Panc1 (cell line): ENCODE measurements at regions not wholly inside any gene's neighbourhood (a gene's known extent, or its start where the extent isn't known, plus 50 kb on each side); places are given as distances from the start of the nearest gene placed in this dataset.

Experiments
- ATAC-seq: fragments of 200-7000 bp; cut with Tn5 transposase; 2 replicates; pipeline ENCODE4 v1.9.1; 2020; ENCODE audit warnings: mild to moderate bottlenecking, moderate library complexity
- BruUV-seq: library from RNA; stranded (reverse); fragments of 400-500 nt; replicated peaks from 2 replicates; lab custom pipeline; 2021; lab: Mats Ljungman, UMichigan
- CTCF ChIA-PET: fragments of 300-600 bp; sonication (Branson Sonifier 250); formaldehyde crosslinking; loops from one replicate; lab custom pipeline; 2022; ENCODE audit warnings: antibody characterized with exemption; lab: Charles Lee
- POLR2A ChIA-PET: fragments of 300-600 bp; sonication (Branson Sonifier 250); formaldehyde crosslinking; loops from one replicate; lab custom pipeline; 2022; ENCODE audit warnings: antibody characterized with exemption; lab: Charles Lee
- DNase-seq: peaks from one replicate; pipeline ENCODE4 v3.0.0-alpha.2; 2010; ENCODE audit warnings: low read depth, low spot score
- H3K27ac ChIP-seq: 2 replicates; pipeline ENCODE4 v1.5.1; 2011; ENCODE audit warnings: mild to moderate bottlenecking, low read length, inconsistent platforms
- H3K27me3 ChIP-seq: fragments of 200-500 bp; sonication (Bioruptor generic); 2 replicates; pipeline ENCODE4 v1.6.0; 2014; ENCODE audit warnings: low read length, inconsistent platforms; ENCODE audit not compliant: control insufficient read depth, insufficient read depth
- H3K36me3 ChIP-seq: fragments of 200-500 bp; sonication (Bioruptor generic); 2 replicates; pipeline ENCODE4 v1.5.1; 2014; ENCODE audit warnings: inconsistent platforms, mild to moderate bottlenecking, low read length, moderate library complexity; ENCODE audit not compliant: control insufficient read depth, insufficient read depth
- H3K4me1 ChIP-seq: 2 replicates; pipeline ENCODE4 v1.5.1; 2011; ENCODE audit warnings: inconsistent platforms, mild to moderate bottlenecking, low read length, moderate library complexity; ENCODE audit not compliant: control insufficient read depth, insufficient read depth
- H3K4me3 ChIP-seq, 2 experiments: 2 replicates each; pipeline ENCODE4 v1.5.1; 2011 to 2012; ENCODE audit warnings: low read depth in 2 of 2, low read length in 2 of 2, mild to moderate bottlenecking in 2 of 2, inconsistent platforms in 1 of 2, moderate library complexity in 1 of 2
- H3K9me3 ChIP-seq: fragments of 200-500 bp; sonication (Bioruptor generic); 2 replicates; pipeline ENCODE4 v1.5.1; 2014; ENCODE audit warnings: low read depth, mild to moderate bottlenecking, inconsistent platforms, low read length, moderate library complexity; ENCODE audit not compliant: control insufficient read depth, insufficient read depth
- CTCF ChIP-seq: fragments of 450-650 bp; IDR thresholded peaks from 2 replicates; pipeline ENCODE4 v1.5.1; 2017; ENCODE audit warnings: mild to moderate bottlenecking
- POLR2AphosphoS5 ChIP-seq: IDR thresholded peaks from 2 replicates; pipeline ENCODE4 v1.6.1; 2012; ENCODE audit warnings: mild to moderate bottlenecking, low read depth, low read length, moderate library complexity
- SIN3A ChIP-seq: IDR thresholded peaks from 2 replicates; pipeline ENCODE4 v1.6.1; 2012; ENCODE audit warnings: low read depth, mild to moderate bottlenecking, low read length, moderate library complexity, borderline replicate concordance; ENCODE audit not compliant: insufficient read depth
- TCF7L2 ChIP-seq: IDR thresholded peaks from 2 replicates; pipeline ENCODE4 v1.6.1; 2011; ENCODE audit warnings: mild to moderate bottlenecking, low read depth, low read length, inconsistent platforms
- in situ Hi-C: cut with HindIII; loops from 2 replicates; pipeline ENCODE4 v1.10.0; 2016; ENCODE audit warnings: low sequenced_read_pairs, low pct_unique_long_range_greater_than_20kb
- intact Hi-C: fragments of 100-400 bp; cut with micrococcal nuclease; formaldehyde crosslinking; loops from one replicate; pipeline ENCODE4 v1.10.0; 2022; ENCODE audit not compliant: unreplicated experiment
- TF ChIP-seq, protein P1 (sequence below), 2 experiments: IDR thresholded peaks; 2 replicates each; pipeline ENCODE4 v1.6.1; 2011 to 2012; ENCODE audit warnings: low read depth in 2 of 2, control low read depth in 1 of 2, low read length in 1 of 2, mild to moderate bottlenecking in 1 of 2, moderate library complexity in 1 of 2; ENCODE audit not compliant: insufficient read depth in 1 of 2

- Histone ChIP-seq H3K27me3 (no peaks in the 10 kb centered on the region), H3K9me3 (no peaks in the 10 kb centered on the region), H3K4me1 (no peaks in the 10 kb centered on the region), H3K4me3 (no peak overlapping the region), H3K36me3 (no peaks in the 10 kb centered on the region), H3K27ac (no peak overlapping the region)
- in situ Hi-C loops = no loop called here
- intact Hi-C loops = no loop called here
- no TSS peak for BruUV-seq
- DNase-seq (no peak), ATAC-seq (no peak)
- TF ChIP-seq TCF7L2 (no peak), SIN3A (no peak), POLR2AphosphoS5 (no peak), CTCF (no peak)
- TF ChIP-seq, protein P1, sequence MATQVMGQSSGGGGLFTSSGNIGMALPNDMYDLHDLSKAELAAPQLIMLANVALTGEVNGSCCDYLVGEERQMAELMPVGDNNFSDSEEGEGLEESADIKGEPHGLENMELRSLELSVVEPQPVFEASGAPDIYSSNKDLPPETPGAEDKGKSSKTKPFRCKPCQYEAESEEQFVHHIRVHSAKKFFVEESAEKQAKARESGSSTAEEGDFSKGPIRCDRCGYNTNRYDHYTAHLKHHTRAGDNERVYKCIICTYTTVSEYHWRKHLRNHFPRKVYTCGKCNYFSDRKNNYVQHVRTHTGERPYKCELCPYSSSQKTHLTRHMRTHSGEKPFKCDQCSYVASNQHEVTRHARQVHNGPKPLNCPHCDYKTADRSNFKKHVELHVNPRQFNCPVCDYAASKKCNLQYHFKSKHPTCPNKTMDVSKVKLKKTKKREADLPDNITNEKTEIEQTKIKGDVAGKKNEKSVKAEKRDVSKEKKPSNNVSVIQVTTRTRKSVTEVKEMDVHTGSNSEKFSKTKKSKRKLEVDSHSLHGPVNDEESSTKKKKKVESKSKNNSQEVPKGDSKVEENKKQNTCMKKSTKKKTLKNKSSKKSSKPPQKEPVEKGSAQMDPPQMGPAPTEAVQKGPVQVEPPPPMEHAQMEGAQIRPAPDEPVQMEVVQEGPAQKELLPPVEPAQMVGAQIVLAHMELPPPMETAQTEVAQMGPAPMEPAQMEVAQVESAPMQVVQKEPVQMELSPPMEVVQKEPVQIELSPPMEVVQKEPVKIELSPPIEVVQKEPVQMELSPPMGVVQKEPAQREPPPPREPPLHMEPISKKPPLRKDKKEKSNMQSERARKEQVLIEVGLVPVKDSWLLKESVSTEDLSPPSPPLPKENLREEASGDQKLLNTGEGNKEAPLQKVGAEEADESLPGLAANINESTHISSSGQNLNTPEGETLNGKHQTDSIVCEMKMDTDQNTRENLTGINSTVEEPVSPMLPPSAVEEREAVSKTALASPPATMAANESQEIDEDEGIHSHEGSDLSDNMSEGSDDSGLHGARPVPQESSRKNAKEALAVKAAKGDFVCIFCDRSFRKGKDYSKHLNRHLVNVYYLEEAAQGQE (IDR thresholded peaks at IDR 0.05; ENCODE audit: insufficient read depth in 1 of 2, low read depth in 2 of 2, low read length in 1 of 2) = no peak
- ChIA-PET POLR2A (no interaction called here), CTCF (no interaction called here)
Measured at GRCh38 chr13:20344836-20345490, 112.8 kb upstream of the GJB6 start.

GRCh38 chr13:20342311-20342710 lies 110.2 kb upstream of the GJB6 start:
- ChIA-PET POLR2A (no interaction called here), CTCF (no interaction called here)
- in situ Hi-C loops = no loop called here
- Histone ChIP-seq H3K27ac (no peak overlapping the region; the same call in 1 of the 2 replicates), H3K9me3 (no peaks in the 10 kb centered on the region), H3K4me3 (no peak overlapping the region), H3K27me3 (no peaks in the 10 kb centered on the region), H3K4me1 (no peaks in the 10 kb centered on the region), H3K36me3 (no peaks in the 10 kb centered on the region)
- no peak for TF ChIP-seq CTCF
- TF ChIP-seq, protein P1 (IDR thresholded peaks at IDR 0.05; ENCODE audit: insufficient read depth in 1 of 2, low read depth in 2 of 2, low read length in 1 of 2) = no peak
- TF ChIP-seq POLR2AphosphoS5 = no peak
- no peak for TF ChIP-seq TCF7L2
- TF ChIP-seq SIN3A = no peak
- DNase-seq = no peak
- ATAC-seq = peak; percentile 58; the same call in 1 of the 2 replicates
- BruUV-seq = no TSS peak
- intact Hi-C loops = no loop called here
